IPS DF 4.7 (cell line): ENCODE measurements at regions not wholly inside any gene's neighbourhood (a gene's known extent, or its start where the extent isn't known, plus 50 kb on each side); places are given as distances from the start of the nearest gene placed in this dataset.
"Not testable (repeated sequence)": the region's sequence is repeated elsewhere in the genome, so short reads cannot be mapped to it uniquely, and the experiment has no call there.

ENCODE experiments used
- DNase-seq: peaks from one replicate; pipeline ENCODE4 v3.0.0-alpha.2; 2013; ENCODE audit warnings: low spot score; ENCODE audit errors: extremely low read depth

DNA sequence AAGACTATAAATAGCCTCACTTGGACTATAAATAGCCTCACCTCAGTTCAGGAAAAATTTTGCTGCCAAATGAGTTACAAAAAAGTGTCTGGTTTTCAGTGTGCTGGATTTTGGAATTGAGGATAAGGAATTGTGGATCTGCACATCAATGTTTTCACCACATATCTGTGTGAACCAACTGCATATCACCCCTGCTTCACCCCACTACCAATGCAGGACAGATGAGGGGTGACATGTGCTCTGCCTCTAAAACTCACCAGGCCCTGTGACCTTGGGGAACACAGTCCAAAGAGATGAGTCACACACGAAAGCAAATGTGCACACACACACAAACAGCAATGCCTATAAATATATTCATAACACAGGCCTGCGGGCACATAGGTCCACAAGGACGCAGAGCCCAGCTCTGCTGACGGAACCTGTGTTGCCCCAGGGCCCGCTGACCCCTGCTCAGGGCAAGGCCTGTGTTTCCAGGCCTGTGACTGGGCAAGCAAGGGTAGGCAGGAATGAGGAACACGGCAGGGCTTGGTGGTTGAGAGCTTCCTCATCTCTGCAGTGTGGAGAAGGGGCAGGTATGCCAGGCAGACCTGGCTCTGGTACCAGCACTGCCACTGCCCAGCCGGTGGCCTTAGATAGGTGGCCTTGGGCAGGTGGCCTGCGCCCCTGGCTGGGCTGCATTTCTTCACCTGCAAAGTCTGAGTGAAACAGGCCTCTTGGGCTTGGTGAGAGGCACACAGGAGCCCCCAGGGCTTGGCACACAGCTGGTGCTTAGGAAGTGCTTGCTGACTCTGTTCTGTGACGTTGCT, 82.4 kb downstream of the ARL6IP4 start:
- DNase-seq = no peak

DNA sequence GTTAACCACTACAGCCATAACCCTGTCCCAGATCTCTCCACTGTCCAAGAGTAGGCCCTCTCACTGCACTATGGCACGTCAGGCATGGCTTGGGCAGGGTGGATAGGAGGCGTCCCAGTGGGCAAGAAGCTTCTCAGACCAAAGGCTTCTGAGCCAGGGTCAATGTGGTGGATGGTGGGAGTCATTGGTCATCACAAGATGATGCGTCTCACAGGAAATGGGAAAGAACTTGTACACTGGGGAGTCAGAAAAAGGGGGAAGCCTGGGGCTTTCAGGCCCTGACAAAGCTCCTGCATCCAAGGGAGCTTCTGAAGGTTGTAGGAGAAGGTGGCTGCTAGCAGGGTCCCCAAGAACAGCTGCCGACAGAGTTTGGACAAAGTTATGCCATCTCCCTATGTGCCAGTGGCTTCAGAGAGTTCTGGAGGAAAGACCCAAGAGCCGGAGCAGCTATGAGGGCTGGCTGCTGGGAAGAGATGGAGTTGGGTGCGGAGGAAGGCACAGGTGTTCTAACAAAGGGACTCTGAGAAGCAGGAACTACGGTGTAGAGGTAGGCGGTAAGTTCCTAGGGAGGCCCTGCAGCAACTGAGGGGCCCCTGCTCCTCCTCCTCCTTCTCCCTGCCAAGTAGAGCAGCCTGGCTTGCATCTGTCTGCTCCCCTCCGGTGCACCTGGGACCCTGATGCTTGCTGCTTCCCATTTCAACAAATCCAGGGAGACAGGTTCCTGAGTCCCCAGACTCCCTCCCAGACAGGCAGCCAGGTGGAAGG, 81.1 kb downstream of the ARL6IP4 start:
- DNase-seq = no peak

- no peak for DNase-seq
These were observed 79.0 kb downstream of the ARL6IP4 start for GRCh38 chr12:123059500-123059899.

DNA sequence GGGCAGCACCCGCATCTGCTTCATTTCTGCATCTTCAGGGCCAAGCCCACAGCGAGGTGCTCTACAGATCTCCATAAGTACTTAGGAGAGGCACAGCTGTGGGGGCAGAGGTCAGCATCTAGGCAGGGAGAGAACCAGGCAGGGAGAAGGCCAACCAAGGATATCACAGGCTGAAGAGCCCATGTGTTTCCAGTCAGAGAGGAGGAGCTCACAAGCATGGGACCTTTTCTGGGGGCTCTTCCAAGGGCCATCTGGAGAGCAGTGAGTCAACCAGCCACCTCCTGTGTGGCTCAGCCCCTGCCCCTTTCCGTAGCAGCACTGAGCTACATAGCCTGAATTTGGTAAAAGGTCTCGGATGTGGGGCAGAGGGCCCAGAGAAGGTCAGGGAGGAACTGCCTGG, 78.5 kb downstream of the ARL6IP4 start:
- DNase-seq = no peak

- no peak for DNase-seq
These were observed 78.0 kb downstream of the ARL6IP4 start for GRCh38 chr12:123058481-123058880.

GRCh38 chr12:123057513-123058265, 77.2 kb downstream of the ARL6IP4 start:
- no peak for DNase-seq

DNA sequence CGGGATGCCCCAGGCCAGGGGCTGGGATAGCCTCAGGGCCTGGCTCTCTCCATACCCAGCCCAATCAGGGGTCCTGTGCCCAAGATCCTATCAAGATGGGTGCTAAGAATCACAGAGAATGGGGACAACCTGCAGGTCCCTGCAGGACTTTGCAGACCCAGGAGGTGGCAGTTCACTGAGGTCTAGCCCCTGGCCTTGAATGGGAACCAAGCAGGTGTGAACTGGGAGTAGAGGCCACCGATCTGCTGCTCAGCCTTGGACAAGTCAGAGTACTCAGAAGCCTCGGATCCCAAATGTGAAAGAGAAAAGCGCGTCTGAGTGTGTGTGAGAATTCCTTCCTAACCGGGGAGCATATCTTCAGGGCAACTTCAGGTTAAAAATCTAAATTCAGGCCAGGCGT, 76.2 kb downstream of the ARL6IP4 start:
- DNase-seq = no peak

- DNase-seq = no peak
These were observed 75.6 kb downstream of the ARL6IP4 start for GRCh38 chr12:123056053-123056452.

DNA sequence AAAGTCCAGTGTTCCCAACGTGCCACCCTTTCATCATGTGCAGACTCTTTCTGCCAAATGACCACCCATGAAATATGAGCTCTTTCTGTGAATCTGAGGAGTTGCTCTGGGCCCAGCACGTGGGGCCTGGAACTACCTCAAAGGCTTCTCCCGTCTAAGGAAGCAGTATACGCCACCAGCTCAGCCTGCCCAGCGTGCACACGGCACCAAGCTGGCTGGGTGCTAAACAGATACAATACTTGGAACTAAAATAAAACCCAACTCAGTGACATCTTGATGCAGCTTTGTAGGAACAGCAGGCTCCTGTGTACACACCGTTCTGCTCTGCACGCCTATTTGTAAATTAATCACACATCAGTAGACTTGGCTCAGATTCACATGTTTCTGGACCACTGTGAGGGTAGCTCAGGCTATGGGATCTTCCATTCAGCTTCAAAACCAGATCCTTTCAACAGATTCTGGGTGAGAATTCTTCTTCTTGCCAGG, 74.8 kb downstream of the ARL6IP4 start:
- DNase-seq = no peak

- no peak for DNase-seq
These were observed 73.9 kb downstream of the ARL6IP4 start for GRCh38 chr12:123054371-123054770.

DNA sequence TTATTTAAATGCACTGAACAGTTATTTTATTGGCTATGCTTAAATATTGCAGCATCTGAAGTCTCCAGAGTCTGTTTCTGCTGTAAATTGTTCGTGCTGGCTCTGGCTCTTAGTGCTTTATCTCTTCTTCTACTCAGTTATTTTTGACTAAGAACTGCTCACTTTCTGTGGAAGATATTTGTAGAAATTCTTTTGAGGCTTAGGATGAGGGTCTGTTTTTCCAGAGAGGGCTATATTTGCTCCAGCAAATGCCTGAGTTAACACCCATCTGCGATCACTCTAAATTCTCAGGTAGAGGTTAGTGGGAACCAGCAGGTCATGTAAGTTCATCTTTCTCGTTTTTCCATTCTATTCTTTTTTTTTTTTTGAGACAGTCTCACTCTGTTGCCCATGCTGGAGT, 71.1 kb downstream of the ARL6IP4 start:
- DNase-seq = no peak

- DNase-seq = no peak
These were observed 70.4 kb downstream of the ARL6IP4 start for GRCh38 chr12:123050913-123051312.

DNA sequence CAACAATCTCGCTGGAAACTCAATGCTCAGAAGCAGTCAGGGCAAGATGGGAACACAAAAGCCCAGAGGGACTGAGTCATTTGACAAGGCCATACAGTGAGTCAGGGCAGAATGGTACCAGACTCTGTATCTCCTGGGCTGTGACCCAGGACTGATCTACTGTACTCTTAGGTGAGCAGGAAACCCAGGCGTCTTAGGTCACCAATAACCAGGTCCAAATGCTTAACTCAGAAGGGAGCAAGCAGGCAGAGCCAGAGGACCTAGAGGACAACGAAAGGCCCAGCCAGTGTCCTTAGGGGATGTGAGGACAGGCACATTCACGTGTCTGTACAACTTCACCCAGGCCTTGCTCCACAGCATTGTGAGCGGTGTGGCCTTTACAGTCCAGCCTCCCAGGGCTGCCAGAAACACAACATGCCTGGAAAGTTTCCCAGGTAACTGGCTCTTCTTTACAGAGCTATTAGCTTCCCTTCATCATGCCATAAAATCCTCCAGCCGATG, 69.9 kb downstream of the ARL6IP4 start:
- no peak for DNase-seq

DNA sequence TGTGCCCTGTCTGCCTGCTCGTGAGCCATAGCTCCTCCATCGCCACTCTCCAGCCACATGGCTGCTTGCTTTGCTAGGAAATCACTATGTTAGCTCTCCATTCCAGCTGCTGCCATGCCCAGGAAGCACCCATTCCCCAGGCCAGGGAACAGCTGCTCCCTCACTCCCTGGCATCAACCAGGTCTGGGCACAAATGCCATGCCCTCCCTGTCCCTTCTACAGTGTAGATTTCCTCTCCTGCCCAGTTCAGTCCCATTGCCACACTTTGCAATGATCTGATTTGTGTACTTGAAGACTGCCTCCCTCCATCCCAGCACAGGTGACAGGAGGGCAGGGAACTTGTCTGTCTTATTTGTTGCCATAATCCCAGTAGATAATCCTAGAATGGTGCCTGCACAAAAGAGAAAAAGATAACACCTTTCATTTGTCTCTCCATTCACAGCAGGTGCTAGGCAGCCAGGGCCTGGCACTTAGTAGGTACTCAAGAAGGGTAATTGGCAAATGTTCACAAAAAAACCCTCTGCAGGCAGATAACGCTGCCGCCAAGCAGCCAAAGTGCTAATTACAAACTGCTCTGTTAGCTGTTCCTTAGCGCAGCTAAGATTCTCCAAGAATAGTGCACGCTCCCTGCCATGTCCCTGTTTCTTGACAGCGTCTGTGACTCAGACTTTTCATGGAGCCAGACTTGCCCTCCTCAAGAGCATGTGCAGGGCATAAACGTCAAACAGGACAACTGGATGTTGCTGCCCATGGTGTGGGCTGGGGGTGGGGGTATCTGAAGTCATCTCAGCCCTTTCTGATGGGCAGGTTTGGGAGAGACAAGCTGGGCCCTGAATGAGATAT, 69.1 kb downstream of the ARL6IP4 start:
- no peak for DNase-seq

GRCh38 chr12:123047892-123048291, 67.4 kb downstream of the ARL6IP4 start:
- not testable (repeated sequence) for DNase-seq

DNA sequence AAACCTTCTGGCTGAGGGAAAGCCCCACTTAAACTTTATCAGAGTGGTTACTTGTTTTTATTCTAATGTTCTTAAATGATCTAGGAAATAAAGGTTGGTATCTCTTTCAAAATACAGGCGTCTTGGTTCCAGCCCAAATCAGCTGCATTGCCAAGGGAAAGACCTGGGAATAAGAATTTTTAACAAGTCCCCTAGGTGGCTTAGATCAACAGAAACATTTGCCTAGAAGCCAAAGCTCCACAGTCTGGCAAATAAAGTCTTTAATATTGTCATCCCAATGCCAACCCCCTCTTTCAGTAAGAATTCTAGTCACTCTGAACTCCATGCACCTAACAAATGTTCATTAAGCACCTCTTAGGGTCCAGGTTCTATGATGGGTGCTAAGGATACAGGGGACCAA, 66.8 kb downstream of the ARL6IP4 start:
- DNase-seq = no peak

GRCh38 chr12:123046431-123046830, 66.0 kb downstream of the ARL6IP4 start:
- DNase-seq = no peak

DNA sequence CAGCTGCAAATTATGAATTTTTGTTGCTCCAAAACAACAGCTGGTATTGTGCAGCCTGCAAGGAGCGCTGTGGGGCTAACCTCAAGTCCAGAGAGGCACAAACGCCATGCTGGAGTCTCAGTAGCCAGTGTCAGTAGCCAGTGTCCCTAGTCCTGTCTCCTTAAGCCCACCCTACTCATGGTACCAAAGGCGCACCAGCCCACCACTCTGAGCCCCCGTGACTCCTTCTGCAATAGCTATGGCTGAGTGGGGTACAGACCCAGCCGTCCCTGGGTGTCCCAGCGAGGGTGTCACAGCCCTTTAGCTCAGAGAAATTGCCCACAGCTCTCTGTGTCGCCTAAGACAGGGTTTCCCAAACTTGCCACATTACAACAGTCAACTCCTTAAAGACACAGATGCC, 65.2 kb downstream of the ARL6IP4 start:
- DNase-seq = no peak

GRCh38 chr12:123044351-123044750, 63.9 kb downstream of the ARL6IP4 start:
- no peak for DNase-seq

DNA sequence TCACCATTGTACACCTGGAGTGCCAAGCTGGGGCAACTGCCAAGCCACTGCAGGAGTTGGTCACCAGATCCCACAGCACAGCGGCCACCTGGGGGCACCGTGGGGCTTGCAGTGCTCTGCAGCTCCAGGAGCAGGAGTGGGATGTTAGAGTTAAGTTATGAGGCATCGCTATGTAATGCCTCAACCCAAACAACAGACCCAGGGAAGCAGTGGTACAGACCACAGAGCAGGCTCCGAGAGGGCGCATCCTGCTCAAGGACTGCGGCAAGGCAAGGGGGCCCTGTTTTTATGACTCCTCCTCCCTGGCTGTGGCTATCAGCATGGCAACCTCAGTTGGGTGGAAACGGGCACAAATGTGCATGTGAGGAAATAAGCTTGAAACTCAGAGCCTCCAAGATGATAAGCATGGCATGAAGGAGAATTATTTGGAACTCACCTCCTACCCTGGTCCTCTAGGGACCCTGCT, 63.1 kb downstream of the ARL6IP4 start:
- DNase-seq = peak; percentile 28

DNA sequence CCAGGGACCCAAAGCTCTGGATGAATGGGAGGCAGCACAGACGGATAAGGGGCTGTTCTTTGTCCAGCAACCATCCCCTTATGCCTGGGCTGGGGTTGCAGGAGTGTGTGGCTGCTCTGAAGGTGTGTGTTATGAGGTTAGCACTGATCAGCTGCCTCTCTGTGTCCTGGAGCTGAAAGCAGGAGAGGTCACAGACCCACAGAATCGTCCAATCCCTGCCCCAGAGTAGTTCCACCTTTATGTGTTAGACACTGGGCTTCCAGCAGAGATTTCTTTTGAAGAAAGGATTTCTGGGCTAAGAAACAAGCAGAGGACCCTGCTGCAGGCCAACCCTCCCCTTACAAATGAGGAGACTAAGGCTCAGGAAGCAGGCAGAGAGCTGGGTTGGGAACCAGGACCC, 62.4 kb downstream of the ARL6IP4 start:
- no peak for DNase-seq
